ENCODE measurements at regions not wholly inside any gene's neighbourhood (a gene's known extent, or its start where the extent isn't known, plus 50 kb on each side); places are given as distances from the start of the nearest gene placed in this dataset.

DNA sequence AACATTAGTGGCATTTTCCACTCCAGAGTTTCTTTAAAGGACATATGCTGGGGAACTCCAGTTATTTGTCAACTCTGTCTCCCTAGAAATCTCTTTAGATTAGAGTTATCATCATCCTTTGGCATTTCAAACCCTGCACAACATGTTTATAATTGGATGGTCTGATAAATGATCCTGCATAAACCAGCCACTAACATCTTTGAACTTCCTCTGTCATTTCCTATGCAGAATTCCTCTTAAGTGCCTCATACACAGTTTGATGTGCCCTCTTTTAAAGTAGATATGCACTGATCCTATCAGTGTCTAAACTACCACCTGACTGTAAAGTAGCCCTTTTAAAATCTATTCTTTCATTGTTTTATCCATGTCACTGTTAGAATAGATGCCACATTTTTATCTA is 306.3 kb upstream of the IRAK1BP1 start:
- TF ChIP-seq, protein P1, sequence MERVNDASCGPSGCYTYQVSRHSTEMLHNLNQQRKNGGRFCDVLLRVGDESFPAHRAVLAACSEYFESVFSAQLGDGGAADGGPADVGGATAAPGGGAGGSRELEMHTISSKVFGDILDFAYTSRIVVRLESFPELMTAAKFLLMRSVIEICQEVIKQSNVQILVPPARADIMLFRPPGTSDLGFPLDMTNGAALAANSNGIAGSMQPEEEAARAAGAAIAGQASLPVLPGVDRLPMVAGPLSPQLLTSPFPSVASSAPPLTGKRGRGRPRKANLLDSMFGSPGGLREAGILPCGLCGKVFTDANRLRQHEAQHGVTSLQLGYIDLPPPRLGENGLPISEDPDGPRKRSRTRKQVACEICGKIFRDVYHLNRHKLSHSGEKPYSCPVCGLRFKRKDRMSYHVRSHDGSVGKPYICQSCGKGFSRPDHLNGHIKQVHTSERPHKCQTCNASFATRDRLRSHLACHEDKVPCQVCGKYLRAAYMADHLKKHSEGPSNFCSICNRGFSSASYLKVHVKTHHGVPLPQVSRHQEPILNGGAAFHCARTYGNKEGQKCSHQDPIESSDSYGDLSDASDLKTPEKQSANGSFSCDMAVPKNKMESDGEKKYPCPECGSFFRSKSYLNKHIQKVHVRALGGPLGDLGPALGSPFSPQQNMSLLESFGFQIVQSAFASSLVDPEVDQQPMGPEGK (CRISPR knock-in tag; IDR thresholded peaks at IDR 0.05; ENCODE audit: borderline replicate concordance): no peak
- TF ChIP-seq ZNF8 (CRISPR knock-in tag; IDR thresholded peaks at IDR 0.05) (no peak), ISL1 (CRISPR knock-in tag; IDR thresholded peaks at IDR 0.05) (no peak), OSR1 (CRISPR knock-in tag; IDR thresholded peaks at IDR 0.05) (no peak), GLIS3 (CRISPR knock-in tag; IDR thresholded peaks at IDR 0.05) (no peak), CSDC2 (CRISPR knock-in tag; IDR thresholded peaks at IDR 0.05) (no peak), ESRRG (CRISPR knock-in tag; IDR thresholded peaks at IDR 0.05) (no peak), ZNF565 (CRISPR knock-in tag; conservative IDR thresholded peaks at IDR 0.05; ENCODE audit: low read depth) (no peak), ARNTL (CRISPR knock-in tag; IDR thresholded peaks at IDR 0.05; ENCODE audit: borderline replicate concordance, low read depth) (no peak), TOX (CRISPR knock-in tag; IDR thresholded peaks at IDR 0.05; ENCODE audit: borderline replicate concordance) (no peak), TCF4 (CRISPR knock-in tag; IDR thresholded peaks at IDR 0.05; ENCODE audit: borderline replicate concordance) (no peak), ZC3H10 (CRISPR knock-in tag; IDR thresholded peaks at IDR 0.05) (no peak), PPARA (CRISPR knock-in tag; IDR thresholded peaks at IDR 0.05; ENCODE audit: borderline replicate concordance) (no peak), RARB (CRISPR knock-in tag; IDR thresholded peaks at IDR 0.05) (no peak), SNAI2 (CRISPR knock-in tag; IDR thresholded peaks at IDR 0.05) (no peak), ZNF70 (CRISPR knock-in tag; IDR thresholded peaks at IDR 0.05) (no peak)
- TF ChIP-seq, protein P2, sequence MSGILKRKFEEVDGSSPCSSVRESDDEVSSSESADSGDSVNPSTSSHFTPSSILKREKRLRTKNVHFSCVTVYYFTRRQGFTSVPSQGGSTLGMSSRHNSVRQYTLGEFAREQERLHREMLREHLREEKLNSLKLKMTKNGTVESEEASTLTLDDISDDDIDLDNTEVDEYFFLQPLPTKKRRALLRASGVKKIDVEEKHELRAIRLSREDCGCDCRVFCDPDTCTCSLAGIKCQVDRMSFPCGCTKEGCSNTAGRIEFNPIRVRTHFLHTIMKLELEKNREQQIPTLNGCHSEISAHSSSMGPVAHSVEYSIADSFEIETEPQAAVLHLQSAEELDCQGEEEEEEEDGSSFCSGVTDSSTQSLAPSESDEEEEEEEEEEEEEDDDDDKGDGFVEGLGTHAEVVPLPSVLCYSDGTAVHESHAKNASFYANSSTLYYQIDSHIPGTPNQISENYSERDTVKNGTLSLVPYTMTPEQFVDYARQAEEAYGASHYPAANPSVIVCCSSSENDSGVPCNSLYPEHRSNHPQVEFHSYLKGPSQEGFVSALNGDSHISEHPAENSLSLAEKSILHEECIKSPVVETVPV (CRISPR knock-in tag; IDR thresholded peaks at IDR 0.05): no peak
- TF ChIP-seq, protein P3, sequence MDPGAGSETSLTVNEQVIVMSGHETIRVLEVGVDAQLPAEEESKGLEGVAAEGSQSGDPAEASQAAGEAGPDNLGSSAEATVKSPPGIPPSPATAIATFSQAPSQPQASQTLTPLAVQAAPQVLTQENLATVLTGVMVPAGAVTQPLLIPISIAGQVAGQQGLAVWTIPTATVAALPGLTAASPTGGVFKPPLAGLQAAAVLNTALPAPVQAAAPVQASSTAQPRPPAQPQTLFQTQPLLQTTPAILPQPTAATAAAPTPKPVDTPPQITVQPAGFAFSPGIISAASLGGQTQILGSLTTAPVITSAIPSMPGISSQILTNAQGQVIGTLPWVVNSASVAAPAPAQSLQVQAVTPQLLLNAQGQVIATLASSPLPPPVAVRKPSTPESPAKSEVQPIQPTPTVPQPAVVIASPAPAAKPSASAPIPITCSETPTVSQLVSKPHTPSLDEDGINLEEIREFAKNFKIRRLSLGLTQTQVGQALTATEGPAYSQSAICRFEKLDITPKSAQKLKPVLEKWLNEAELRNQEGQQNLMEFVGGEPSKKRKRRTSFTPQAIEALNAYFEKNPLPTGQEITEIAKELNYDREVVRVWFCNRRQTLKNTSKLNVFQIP (CRISPR knock-in tag; IDR thresholded peaks at IDR 0.05; ENCODE audit: borderline replicate concordance, low read depth): no peak
- TF ChIP-seq, protein P4, sequence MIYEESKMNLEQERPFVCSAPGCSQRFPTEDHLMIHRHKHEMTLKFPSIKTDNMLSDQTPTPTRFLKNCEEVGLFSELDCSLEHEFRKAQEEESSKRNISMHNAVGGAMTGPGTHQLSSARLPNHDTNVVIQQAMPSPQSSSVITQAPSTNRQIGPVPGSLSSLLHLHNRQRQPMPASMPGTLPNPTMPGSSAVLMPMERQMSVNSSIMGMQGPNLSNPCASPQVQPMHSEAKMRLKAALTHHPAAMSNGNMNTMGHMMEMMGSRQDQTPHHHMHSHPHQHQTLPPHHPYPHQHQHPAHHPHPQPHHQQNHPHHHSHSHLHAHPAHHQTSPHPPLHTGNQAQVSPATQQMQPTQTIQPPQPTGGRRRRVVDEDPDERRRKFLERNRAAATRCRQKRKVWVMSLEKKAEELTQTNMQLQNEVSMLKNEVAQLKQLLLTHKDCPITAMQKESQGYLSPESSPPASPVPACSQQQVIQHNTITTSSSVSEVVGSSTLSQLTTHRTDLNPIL (CRISPR knock-in tag; IDR thresholded peaks at IDR 0.05; ENCODE audit: low read depth): no peak
- TF ChIP-seq, protein P5, sequence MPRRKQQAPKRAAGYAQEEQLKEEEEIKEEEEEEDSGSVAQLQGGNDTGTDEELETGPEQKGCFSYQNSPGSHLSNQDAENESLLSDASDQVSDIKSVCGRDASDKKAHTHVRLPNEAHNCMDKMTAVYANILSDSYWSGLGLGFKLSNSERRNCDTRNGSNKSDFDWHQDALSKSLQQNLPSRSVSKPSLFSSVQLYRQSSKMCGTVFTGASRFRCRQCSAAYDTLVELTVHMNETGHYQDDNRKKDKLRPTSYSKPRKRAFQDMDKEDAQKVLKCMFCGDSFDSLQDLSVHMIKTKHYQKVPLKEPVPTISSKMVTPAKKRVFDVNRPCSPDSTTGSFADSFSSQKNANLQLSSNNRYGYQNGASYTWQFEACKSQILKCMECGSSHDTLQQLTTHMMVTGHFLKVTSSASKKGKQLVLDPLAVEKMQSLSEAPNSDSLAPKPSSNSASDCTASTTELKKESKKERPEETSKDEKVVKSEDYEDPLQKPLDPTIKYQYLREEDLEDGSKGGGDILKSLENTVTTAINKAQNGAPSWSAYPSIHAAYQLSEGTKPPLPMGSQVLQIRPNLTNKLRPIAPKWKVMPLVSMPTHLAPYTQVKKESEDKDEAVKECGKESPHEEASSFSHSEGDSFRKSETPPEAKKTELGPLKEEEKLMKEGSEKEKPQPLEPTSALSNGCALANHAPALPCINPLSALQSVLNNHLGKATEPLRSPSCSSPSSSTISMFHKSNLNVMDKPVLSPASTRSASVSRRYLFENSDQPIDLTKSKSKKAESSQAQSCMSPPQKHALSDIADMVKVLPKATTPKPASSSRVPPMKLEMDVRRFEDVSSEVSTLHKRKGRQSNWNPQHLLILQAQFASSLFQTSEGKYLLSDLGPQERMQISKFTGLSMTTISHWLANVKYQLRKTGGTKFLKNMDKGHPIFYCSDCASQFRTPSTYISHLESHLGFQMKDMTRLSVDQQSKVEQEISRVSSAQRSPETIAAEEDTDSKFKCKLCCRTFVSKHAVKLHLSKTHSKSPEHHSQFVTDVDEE (CRISPR knock-in tag; IDR thresholded peaks at IDR 0.05): no peak
- peak; percentile 53; the same call in 1 of the 3 replicates for ATAC-seq

DNA sequence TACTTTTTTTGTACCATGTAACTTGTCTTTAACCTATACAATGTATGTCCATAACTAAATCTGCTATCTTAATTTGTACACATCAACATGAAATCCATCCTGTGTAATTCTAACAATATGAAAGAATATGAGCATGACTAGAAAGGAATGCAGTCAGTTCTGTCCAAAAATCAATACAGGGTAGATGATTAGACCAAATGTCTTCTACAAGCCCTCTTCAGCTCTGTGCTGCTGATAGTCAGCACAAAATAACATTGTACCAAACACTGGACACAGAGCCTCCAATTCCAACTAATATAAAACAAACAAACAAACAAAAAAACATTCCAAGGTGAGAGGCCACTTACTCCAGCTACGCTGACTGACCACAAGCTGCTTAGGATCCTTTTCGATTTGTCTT is 301.4 kb upstream of the IRAK1BP1 start:
- no peak for ATAC-seq
- TF ChIP-seq ZFP3 (CRISPR knock-in tag; IDR thresholded peaks at IDR 0.05) (no peak), ISL1 (CRISPR knock-in tag; IDR thresholded peaks at IDR 0.05) (no peak), OSR1 (CRISPR knock-in tag; IDR thresholded peaks at IDR 0.05) (no peak), ZNF70 (CRISPR knock-in tag; IDR thresholded peaks at IDR 0.05) (no peak), CSDC2 (CRISPR knock-in tag; IDR thresholded peaks at IDR 0.05) (no peak), ZNF8 (CRISPR knock-in tag; IDR thresholded peaks at IDR 0.05) (no peak), ZFP30 (CRISPR knock-in tag; IDR thresholded peaks at IDR 0.05) (no peak), PPARA (CRISPR knock-in tag; IDR thresholded peaks at IDR 0.05; ENCODE audit: borderline replicate concordance) (no peak), BACH2 (CRISPR knock-in tag; IDR thresholded peaks at IDR 0.05; ENCODE audit: borderline replicate concordance) (no peak), RARB (CRISPR knock-in tag; IDR thresholded peaks at IDR 0.05) (no peak), GLIS3 (CRISPR knock-in tag; IDR thresholded peaks at IDR 0.05) (no peak), SNAI2 (CRISPR knock-in tag; IDR thresholded peaks at IDR 0.05) (no peak), ZC3H10 (CRISPR knock-in tag; IDR thresholded peaks at IDR 0.05) (no peak), TCF4 (CRISPR knock-in tag; IDR thresholded peaks at IDR 0.05; ENCODE audit: borderline replicate concordance) (no peak)
- TF ChIP-seq, protein P5 (CRISPR knock-in tag; IDR thresholded peaks at IDR 0.05): no peak
- TF ChIP-seq, protein P4 (CRISPR knock-in tag; IDR thresholded peaks at IDR 0.05; ENCODE audit: low read depth): no peak
- TF ChIP-seq, protein P3 (CRISPR knock-in tag; IDR thresholded peaks at IDR 0.05; ENCODE audit: borderline replicate concordance, low read depth): no peak

Measured in SK-N-SH treated with all-trans-retinoic acid at 6 μM for 48 hours (cell line).